Mesenchymal stem cell (in vitro differentiated cells and primary cell): ENCODE measurements at regions not wholly inside any gene's neighbourhood (a gene's known extent, or its start where the extent isn't known, plus 50 kb on each side); places are given as distances from the start of the nearest gene placed in this dataset.
A peak's percentile ranks its signal among the peaks of the same experiment; 100 is the strongest.

Experiments
- DNase-seq: peaks from one replicate; pipeline ENCODE4 v3.0.0-alpha.2; 2013
- H2AFZ ChIP-seq: one replicate; pipeline ENCODE4 v1.6.1; 2013; ENCODE audit warnings: low read depth, mild to moderate bottlenecking, control low read depth, inconsistent platforms, low read length, moderate library complexity
- H2AK5ac ChIP-seq: 2 replicates; pipeline ENCODE4 v1.6.1; 2013; ENCODE audit warnings: low read length, moderate library complexity, mild to moderate bottlenecking, inconsistent platforms; ENCODE audit not compliant: severe bottlenecking
- H2BK120ac ChIP-seq: one replicate; pipeline ENCODE4 v1.6.1; 2013; ENCODE audit warnings: low read depth, mild to moderate bottlenecking, inconsistent platforms, low read length, moderate library complexity
- H2BK12ac ChIP-seq, 2 experiments: one replicate each; pipeline ENCODE4 v1.6.1; 2013; ENCODE audit warnings: inconsistent platforms in 2 of 2, low read length in 2 of 2, mild to moderate bottlenecking in 2 of 2, moderate library complexity in 2 of 2, control low read depth in 1 of 2
- H2BK15ac ChIP-seq: one replicate; pipeline ENCODE4 v1.6.1; 2013; ENCODE audit warnings: mild to moderate bottlenecking, low read depth, inconsistent platforms; ENCODE audit not compliant: poor library complexity, severe bottlenecking
- H2BK5ac ChIP-seq: 2 replicates; pipeline ENCODE4 v1.6.1; 2013; ENCODE audit warnings: low read depth, mild to moderate bottlenecking, low read length, control low read depth, inconsistent platforms; ENCODE audit not compliant: poor library complexity, severe bottlenecking
- H3K14ac ChIP-seq, 2 experiments: one replicate each; pipeline ENCODE4 v1.6.1; 2013; ENCODE audit warnings: inconsistent platforms in 2 of 2, low read length in 2 of 2, control low read depth in 1 of 2, mild to moderate bottlenecking in 1 of 2, moderate library complexity in 1 of 2
- H3K18ac ChIP-seq, 2 experiments: one replicate each; pipeline ENCODE4 v1.6.1; 2013; ENCODE audit warnings: inconsistent platforms in 2 of 2, low read length in 2 of 2, control low read depth in 1 of 2, low read depth in 1 of 2, mild to moderate bottlenecking in 1 of 2
- H3K23ac ChIP-seq, 2 experiments: one replicate each; pipeline ENCODE4 v1.6.1; 2013; ENCODE audit warnings: inconsistent platforms in 2 of 2, low read length in 2 of 2, mild to moderate bottlenecking in 2 of 2, moderate library complexity in 2 of 2, control low read depth in 1 of 2
- H3K27ac ChIP-seq: 2 replicates; pipeline ENCODE4 v1.5.1; 2013; ENCODE audit warnings: mild to moderate bottlenecking, moderate library complexity, low read length, control low read depth, inconsistent platforms; ENCODE audit not compliant: poor library complexity, severe bottlenecking
- H3K27me3 ChIP-seq, 2 experiments: 2 replicates each; pipeline versions ENCODE4 v1.6.1 to v1.7.0; 2013; ENCODE audit warnings: low read length in 2 of 2, mild to moderate bottlenecking in 2 of 2, moderate library complexity in 2 of 2, control low read depth in 1 of 2, inconsistent platforms in 1 of 2; ENCODE audit not compliant: control insufficient read depth in 1 of 2, insufficient read depth in 1 of 2
- H3K36me3 ChIP-seq, 2 experiments: 2 replicates each; pipeline versions ENCODE4 v1.6.1 to v1.7.0; 2013; ENCODE audit warnings: low read length in 2 of 2, control low read depth in 1 of 2, inconsistent platforms in 1 of 2, low read depth in 1 of 2, mild to moderate bottlenecking in 1 of 2; ENCODE audit not compliant: insufficient read depth in 2 of 2, control insufficient read depth in 1 of 2
- H3K4ac ChIP-seq, 2 experiments: one replicate each; pipeline ENCODE4 v1.6.1; 2013; ENCODE audit warnings: inconsistent platforms in 2 of 2, low read length in 2 of 2, mild to moderate bottlenecking in 2 of 2, moderate library complexity in 2 of 2, control low read depth in 1 of 2, low read depth in 1 of 2
- H3K4me1 ChIP-seq: 2 replicates; pipeline ENCODE4 v1.6.1; 2013; ENCODE audit warnings: low read depth, low read length, control low read depth; ENCODE audit not compliant: control insufficient read depth, insufficient read depth
- H3K4me2 ChIP-seq: 2 replicates; pipeline ENCODE4 v1.6.1; 2013; ENCODE audit warnings: low read length, mild to moderate bottlenecking, inconsistent platforms; ENCODE audit not compliant: poor library complexity, severe bottlenecking
- H3K4me3 ChIP-seq, 2 experiments: 2 replicates each; pipeline versions ENCODE4 v1.5.1 to v1.7.0; 2013; ENCODE audit warnings: low read length in 2 of 2, mild to moderate bottlenecking in 2 of 2, control low read depth in 1 of 2, low read depth in 1 of 2; ENCODE audit not compliant: insufficient read depth in 1 of 2
- H3K79me1 ChIP-seq: replicated peaks from 2 replicates; pipeline ENCODE4 v1.6.1; 2013; ENCODE audit warnings: mild to moderate bottlenecking, control low read depth, low read length, inconsistent platforms; ENCODE audit not compliant: poor library complexity, severe bottlenecking
- H3K9ac ChIP-seq: 2 replicates; pipeline ENCODE4 v1.7.0; 2013; ENCODE audit warnings: mild to moderate bottlenecking, low read length, moderate library complexity
- H3K9me3 ChIP-seq: 2 replicates; pipeline ENCODE4 v1.7.0; 2013; ENCODE audit warnings: mild to moderate bottlenecking, low read length; ENCODE audit not compliant: control insufficient read depth
- H4K8ac ChIP-seq: one replicate; pipeline ENCODE4 v1.6.1; 2013; ENCODE audit warnings: inconsistent platforms, mild to moderate bottlenecking, low read length, moderate library complexity
- H4K91ac ChIP-seq: one replicate; pipeline ENCODE4 v1.6.1; 2013; ENCODE audit warnings: mild to moderate bottlenecking, low read length, inconsistent platforms
- WGBS: methylation state at CpG from one replicate; pipeline ENCODE4 v1.1.7; 2013; ENCODE audit warnings: mixed read lengths; 5-methylcytosine and 5-hydroxymethylcytosine counted together

GRCh38 chr13:27704681-27705080, 83.0 kb downstream of the POLR1D start:
- no peak overlapping the region for H3K4ac ChIP-seq
- no peaks in the 10 kb centered on the region for H3K4me1 ChIP-seq
- peak; percentile 39 for DNase-seq
- H3K4me2 ChIP-seq, result no peak overlapping the region
- no peak overlapping the region for H2AK5ac ChIP-seq
- no peak overlapping the region for H3K23ac ChIP-seq
- H4K91ac ChIP-seq, result no peak overlapping the region
- no peak overlapping the region for H2BK5ac ChIP-seq
- H3K9me3 ChIP-seq, result peaks cover 38% of the 10 kb centered on the region
- no peak overlapping the region for H2AFZ ChIP-seq
- H3K9ac ChIP-seq, result no peak overlapping the region
- no peaks in the 10 kb centered on the region for H3K79me1 ChIP-seq
- no peaks in the 10 kb centered on the region for H3K36me3 ChIP-seq
- 80% methylated on average over 1 of the region's 2 CpGs for WGBS
- no peak overlapping the region for H3K14ac ChIP-seq
- no peak overlapping the region for H4K8ac ChIP-seq
- H2BK15ac ChIP-seq, result no peak overlapping the region
- H2BK12ac ChIP-seq, result no peak overlapping the region
- no peak overlapping the region for H3K4me3 ChIP-seq
- H3K27ac ChIP-seq, result no peak overlapping the region
- H2BK120ac ChIP-seq, result no peak overlapping the region
- H3K27me3 ChIP-seq, result no peaks in the 10 kb centered on the region
- H3K18ac ChIP-seq, result no peak overlapping the region

GRCh38 chr13:27708325-27708724, 84.0 kb upstream of the GSX1 start:
- Histone ChIP-seq H2BK5ac (no peak overlapping the region), H2AK5ac (no peak overlapping the region), H2AFZ (no peak overlapping the region), H4K91ac (no peak overlapping the region), H3K27ac (no peak overlapping the region), H4K8ac (no peak overlapping the region), H3K4me3 (no peak overlapping the region), H3K14ac (no peak overlapping the region), H3K4ac (no peak overlapping the region), H3K4me2 (no peak overlapping the region), H2BK15ac (no peak overlapping the region), H3K18ac (no peak overlapping the region), H3K9ac (no peak overlapping the region), H3K9me3 (peaks cover 25% of the 10 kb centered on the region), H3K4me1 (no peaks in the 10 kb centered on the region), H2BK120ac (no peak overlapping the region), H3K36me3 (no peaks in the 10 kb centered on the region), H2BK12ac (no peak overlapping the region), H3K23ac (no peak overlapping the region), H3K27me3 (no peaks in the 10 kb centered on the region), H3K79me1 (no peaks in the 10 kb centered on the region)
- WGBS, result 87% methylated on average over 9 of the region's 9 CpGs
- no peak for DNase-seq

GRCh38 chr13:27709779-27710178, 82.5 kb upstream of the GSX1 start:
- H3K18ac ChIP-seq, result no peak overlapping the region

GRCh38 chr13:27712421-27712820, 79.9 kb upstream of the GSX1 start:
- Histone ChIP-seq H3K9ac (no peak overlapping the region), H3K23ac (no peak overlapping the region), H3K27ac (no peak overlapping the region), H2BK120ac (no peak overlapping the region), H3K4me2 (no peak overlapping the region), H2AK5ac (no peak overlapping the region), H3K4ac (no peak overlapping the region), H2BK12ac (no peak overlapping the region), H3K14ac (no peak overlapping the region), H3K18ac (no peak overlapping the region), H3K79me1 (no peaks in the 10 kb centered on the region), H3K36me3 (no peaks in the 10 kb centered on the region), H2BK15ac (no peak overlapping the region), H3K9me3 (peaks cover 5% of the 10 kb centered on the region), H4K91ac (no peak overlapping the region), H3K27me3 (peaks cover 3 to 4% of the 10 kb centered on the region in 2 experiments), H2BK5ac (no peak overlapping the region), H4K8ac (no peak overlapping the region), H3K4me3 (no peak overlapping the region), H3K4me1 (no peaks in the 10 kb centered on the region), H2AFZ (no peak overlapping the region)
- peak; percentile 21 for DNase-seq
- WGBS, result 36% methylated on average over 2 of the region's 2 CpGs

More at GRCh38 chr13:27709779-27710178, 82.5 kb upstream of the GSX1 start:
- WGBS, result 67% methylated on average over 1 of the region's 1 CpG
- Histone ChIP-seq H4K8ac (no peak overlapping the region), H2BK15ac (no peak overlapping the region), H3K14ac (no peak overlapping the region), H2BK120ac (no peak overlapping the region), H3K9me3 (peaks cover 15% of the 10 kb centered on the region), H2BK5ac (no peak overlapping the region), H3K4me2 (no peak overlapping the region), H3K79me1 (no peaks in the 10 kb centered on the region), H3K27ac (no peak overlapping the region), H2AK5ac (no peak overlapping the region), H3K4me3 (no peak overlapping the region), H2AFZ (no peak overlapping the region), H3K23ac (no peak overlapping the region), H3K9ac (no peak overlapping the region), H3K36me3 (no peaks in the 10 kb centered on the region), H3K4me1 (no peaks in the 10 kb centered on the region), H3K4ac (no peak overlapping the region), H2BK12ac (no peak overlapping the region), H3K27me3 (no peaks in the 10 kb centered on the region), H4K91ac (no peak overlapping the region)
- no peak for DNase-seq
